ENCODE measurements at regions not wholly inside any gene's neighbourhood (a gene's known extent, or its start where the extent isn't known, plus 50 kb on each side); places are given as distances from the start of the nearest gene placed in this dataset.
"Not testable (repeated sequence)": the region's sequence is repeated elsewhere in the genome, so short reads cannot be mapped to it uniquely, and the experiment has no call there.

DNA sequence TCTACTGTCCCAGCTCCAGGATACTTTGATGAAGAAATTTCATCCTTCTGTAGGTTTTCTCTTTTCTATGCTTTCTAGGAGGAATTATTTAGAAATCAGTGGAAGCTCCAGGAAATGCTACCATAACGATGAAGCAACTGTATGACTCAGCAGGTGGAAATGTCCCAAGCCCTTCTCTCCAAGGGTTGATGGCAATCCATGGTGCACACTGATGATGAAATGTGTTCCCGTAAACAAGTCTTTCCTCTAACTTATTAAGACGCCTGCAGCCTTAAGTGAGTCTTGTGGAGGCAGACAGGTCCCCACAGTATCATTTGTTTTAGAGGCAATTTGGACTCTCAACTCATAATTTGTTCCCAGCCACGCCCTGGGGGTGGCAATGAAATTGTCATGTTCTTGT is 777.6 kb upstream of the SOX11 start:
- no peaks in the 10 kb centered on the region for H3K9me3 ChIP-seq (ENCODE audit: control insufficient read depth in 2 of 2, insufficient read depth in 1 of 2, low read length in 1 of 2)
- no peak overlapping the region for H3K27ac ChIP-seq (ENCODE audit: low read depth in 1 of 2, low read length in 1 of 2)
- no peaks in the 10 kb centered on the region for H3K36me3 ChIP-seq (ENCODE audit: control insufficient read depth in 2 of 2, insufficient read depth in 2 of 2, low read length in 1 of 2)
- 90% methylated on average over 4 of the region's 4 CpGs for WGBS
- H3K4me1 ChIP-seq (ENCODE audit: control insufficient read depth in 2 of 2, insufficient read depth in 2 of 2, low read length in 2 of 2) = no peaks in the 10 kb centered on the region
- no peaks in the 10 kb centered on the region for H3K27me3 ChIP-seq (ENCODE audit: control insufficient read depth in 2 of 2, insufficient read depth in 1 of 2, low read length in 1 of 2)
- H3K4me3 ChIP-seq (ENCODE audit: low read length in 2 of 2) = no peak overlapping the region
- DNase-seq (ENCODE audit: low read depth in 6 of 9, low spot score in 9 of 9) = no peak

DNA sequence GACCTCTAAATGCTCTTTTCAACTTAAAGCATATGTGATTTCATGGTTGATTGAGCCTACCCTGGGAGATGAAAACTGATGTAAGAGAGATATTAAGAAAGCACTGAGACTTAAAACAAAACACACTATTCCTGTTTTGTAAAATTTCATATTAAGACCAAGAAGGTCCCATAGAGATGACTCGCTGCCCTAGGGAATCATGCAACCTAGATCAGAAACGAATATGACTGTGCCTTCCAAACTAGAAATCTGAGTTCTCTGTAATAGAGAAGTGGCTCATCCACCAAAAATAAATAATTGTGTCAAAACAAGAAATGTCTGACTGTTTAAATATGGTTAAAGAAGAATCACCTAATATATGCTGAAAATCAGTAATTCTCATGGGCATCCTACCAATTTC is 776.8 kb upstream of the SOX11 start:
- WGBS = 83% methylated on average over 2 of the region's 2 CpGs
- no peak for DNase-seq (ENCODE audit: low read depth in 6 of 9, low spot score in 9 of 9)
- Histone ChIP-seq H3K36me3 (ENCODE audit: control insufficient read depth in 2 of 2, insufficient read depth in 2 of 2, low read length in 1 of 2) (no peaks in the 10 kb centered on the region), H3K27ac (ENCODE audit: low read depth in 1 of 2, low read length in 1 of 2) (no peak overlapping the region), H3K9me3 (ENCODE audit: control insufficient read depth in 2 of 2, insufficient read depth in 1 of 2, low read length in 1 of 2) (no peaks in the 10 kb centered on the region), H3K4me1 (ENCODE audit: control insufficient read depth in 2 of 2, insufficient read depth in 2 of 2, low read length in 2 of 2) (no peaks in the 10 kb centered on the region), H3K27me3 (ENCODE audit: control insufficient read depth in 2 of 2, insufficient read depth in 1 of 2, low read length in 1 of 2) (no peaks in the 10 kb centered on the region), H3K4me3 (ENCODE audit: low read length in 2 of 2) (no peak overlapping the region)

DNA sequence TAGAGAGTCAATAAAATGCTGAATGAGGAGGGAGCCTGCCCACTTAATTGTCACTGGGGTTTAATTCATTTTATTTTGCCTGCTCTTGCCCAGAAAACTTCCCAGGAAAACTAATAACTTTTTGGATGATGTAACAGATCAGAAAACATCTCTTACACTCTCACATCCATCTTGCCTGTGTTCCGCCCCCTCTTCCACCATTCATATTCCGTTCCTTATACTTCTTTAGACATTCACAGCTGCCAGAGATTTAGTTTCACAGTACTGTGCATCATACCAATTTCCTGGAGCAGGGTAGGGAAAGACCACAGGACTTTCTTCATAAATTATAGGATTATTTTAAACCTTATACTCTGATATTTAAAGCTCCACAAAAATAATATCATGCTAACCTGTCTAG is 776.1 kb upstream of the SOX11 start:
- no peaks in the 10 kb centered on the region for H3K4me1 ChIP-seq (ENCODE audit: control insufficient read depth in 2 of 2, insufficient read depth in 2 of 2, low read length in 2 of 2)
- WGBS = 50% methylated on average over 2 of the region's 2 CpGs
- no peaks in the 10 kb centered on the region for H3K36me3 ChIP-seq (ENCODE audit: control insufficient read depth in 2 of 2, insufficient read depth in 2 of 2, low read length in 1 of 2)
- H3K27ac ChIP-seq (ENCODE audit: low read depth in 1 of 2, low read length in 1 of 2) = no peak overlapping the region
- H3K9me3 ChIP-seq (ENCODE audit: control insufficient read depth in 2 of 2, insufficient read depth in 1 of 2, low read length in 1 of 2) = no peaks in the 10 kb centered on the region
- no peaks in the 10 kb centered on the region for H3K27me3 ChIP-seq (ENCODE audit: control insufficient read depth in 2 of 2, insufficient read depth in 1 of 2, low read length in 1 of 2)
- no peak overlapping the region for H3K4me3 ChIP-seq (ENCODE audit: low read length in 2 of 2)
- no peak for DNase-seq (ENCODE audit: low read depth in 6 of 9, low spot score in 9 of 9)

DNA sequence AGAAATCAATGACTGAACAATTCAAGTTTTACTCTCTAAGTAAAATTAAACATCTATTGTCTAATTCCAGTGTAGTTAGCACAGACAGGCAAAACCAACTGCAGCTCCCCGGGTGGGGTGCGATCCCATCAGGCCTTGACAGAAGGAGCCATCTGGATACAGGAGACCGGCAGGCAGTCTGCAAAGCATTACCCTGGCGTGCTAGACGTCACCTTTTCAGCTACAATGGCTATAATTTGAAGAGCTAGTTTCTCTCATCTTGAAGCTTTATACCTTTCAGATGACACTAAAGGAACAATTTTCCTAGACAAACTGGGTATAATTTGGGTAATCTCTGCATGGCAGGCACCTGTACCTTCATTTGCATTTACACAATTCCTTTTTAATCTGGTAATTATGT is 761.5 kb upstream of the SOX11 start:
- Histone ChIP-seq H3K27me3 (ENCODE audit: control insufficient read depth in 2 of 2, insufficient read depth in 1 of 2, low read length in 1 of 2) (no peaks in the 10 kb centered on the region), H3K36me3 (ENCODE audit: control insufficient read depth in 2 of 2, insufficient read depth in 2 of 2, low read length in 1 of 2) (no peaks in the 10 kb centered on the region), H3K9me3 (ENCODE audit: control insufficient read depth in 2 of 2, insufficient read depth in 1 of 2, low read length in 1 of 2) (peaks cover 0 to 2% of the 10 kb centered on the region in 2 donors), H3K27ac (ENCODE audit: low read depth in 1 of 2, low read length in 1 of 2) (no peak overlapping the region), H3K4me1 (ENCODE audit: control insufficient read depth in 2 of 2, insufficient read depth in 2 of 2, low read length in 2 of 2) (no peaks in the 10 kb centered on the region), H3K4me3 (ENCODE audit: low read length in 2 of 2) (no peak overlapping the region)
- DNase-seq (ENCODE audit: low read depth in 6 of 9, low spot score in 9 of 9) = no peak
- WGBS = 89% methylated on average over 5 of the region's 5 CpGs

DNA sequence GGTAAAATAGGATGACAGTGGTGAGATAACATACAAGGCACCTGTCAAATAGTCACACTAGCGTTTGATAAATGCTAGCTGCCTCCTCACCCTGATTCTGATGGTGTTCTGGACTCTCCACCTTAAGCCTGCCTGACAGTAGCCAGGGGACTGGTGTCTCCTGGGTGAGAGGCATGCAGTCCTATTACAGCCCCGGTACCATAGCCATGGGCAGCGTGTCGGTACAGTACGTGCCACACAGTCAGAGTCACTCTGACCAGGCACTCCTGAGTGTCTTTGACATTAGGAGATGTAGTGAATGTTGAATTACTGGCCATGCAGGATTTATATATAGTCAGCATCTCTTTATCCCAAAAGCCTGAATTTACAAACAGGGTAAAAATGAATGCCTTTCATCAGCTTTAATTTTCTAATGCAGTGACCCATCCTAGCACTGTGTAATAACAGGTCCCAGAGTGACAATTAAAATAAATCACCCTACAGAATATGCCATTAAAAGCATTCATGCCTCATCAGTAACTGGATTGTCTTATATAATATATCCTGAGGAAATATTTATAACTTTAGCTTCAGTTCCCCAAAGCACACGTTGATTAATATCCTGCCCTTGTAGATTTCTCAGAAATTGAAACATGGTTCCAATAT is 760.3 kb upstream of the SOX11 start:
- Histone ChIP-seq H3K27me3 (ENCODE audit: control insufficient read depth in 2 of 2, insufficient read depth in 1 of 2, low read length in 1 of 2) (no peaks in the 10 kb centered on the region), H3K4me1 (ENCODE audit: control insufficient read depth in 2 of 2, insufficient read depth in 2 of 2, low read length in 2 of 2) (no peaks in the 10 kb centered on the region), H3K9me3 (ENCODE audit: control insufficient read depth in 2 of 2, insufficient read depth in 1 of 2, low read length in 1 of 2) (peaks cover 0 to 2% of the 10 kb centered on the region in 2 donors), H3K27ac (ENCODE audit: low read depth in 1 of 2, low read length in 1 of 2) (no peak overlapping the region), H3K36me3 (ENCODE audit: control insufficient read depth in 2 of 2, insufficient read depth in 2 of 2, low read length in 1 of 2) (no peaks in the 10 kb centered on the region), H3K4me3 (ENCODE audit: low read length in 2 of 2) (no peak overlapping the region)
- 92% methylated on average over 6 of the region's 6 CpGs for WGBS
- DNase-seq (ENCODE audit: low read depth in 6 of 9, low spot score in 9 of 9) = no peak

DNA sequence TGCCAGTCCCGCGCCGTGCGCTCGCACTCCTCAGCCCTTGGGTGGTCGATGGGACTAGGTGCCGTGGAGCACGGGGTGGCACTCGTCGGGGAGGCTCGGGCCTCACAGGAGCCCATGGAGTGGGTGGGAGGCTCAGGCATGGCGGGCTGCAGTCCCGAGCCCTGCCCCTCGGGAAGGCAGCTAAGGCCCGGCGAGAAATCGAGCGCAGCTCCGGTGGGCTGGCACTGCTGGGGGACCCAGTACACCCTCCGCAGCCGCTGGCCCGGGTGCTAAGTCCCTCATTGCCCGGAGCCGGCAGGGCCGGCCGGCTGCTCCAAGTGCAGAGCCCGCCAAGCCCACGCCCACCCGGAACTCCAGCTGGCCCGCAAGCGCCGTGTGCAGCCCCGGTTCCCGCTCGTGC is 756.9 kb upstream of the SOX11 start:
- WGBS = 96% methylated on average over 35 of the region's 35 CpGs
- H3K27ac ChIP-seq (ENCODE audit: low read depth in 1 of 2, low read length in 1 of 2); H3K27me3 ChIP-seq (ENCODE audit: control insufficient read depth in 2 of 2, insufficient read depth in 1 of 2, low read length in 1 of 2); H3K36me3 ChIP-seq (ENCODE audit: control insufficient read depth in 2 of 2, insufficient read depth in 2 of 2, low read length in 1 of 2); H3K9me3 ChIP-seq (ENCODE audit: control insufficient read depth in 2 of 2, insufficient read depth in 1 of 2, low read length in 1 of 2); DNase-seq (ENCODE audit: low read depth in 6 of 9, low spot score in 9 of 9); H3K4me3 ChIP-seq (ENCODE audit: low read length in 2 of 2); H3K4me1 ChIP-seq (ENCODE audit: control insufficient read depth in 2 of 2, insufficient read depth in 2 of 2, low read length in 2 of 2): not testable (repeated sequence)

DNA sequence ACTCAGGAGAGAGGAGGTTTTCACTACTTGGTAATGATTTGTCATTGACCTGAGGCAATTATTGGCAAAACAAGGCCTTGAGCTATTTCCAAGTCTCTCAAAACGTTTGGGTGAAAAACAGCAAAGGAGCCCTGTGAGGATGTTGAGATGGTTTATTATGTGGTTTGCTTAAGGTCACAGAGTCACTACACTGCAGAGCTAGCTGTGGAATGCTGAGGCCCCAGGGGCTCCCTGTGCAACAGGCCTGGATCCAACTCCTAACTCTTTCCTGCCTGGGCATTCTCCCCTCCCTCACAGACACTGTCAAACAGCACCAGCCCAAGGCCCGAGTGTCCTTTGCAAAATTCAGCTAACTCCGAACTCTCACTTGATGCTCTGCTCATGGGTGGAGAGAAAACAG is 754.6 kb upstream of the SOX11 start:
- Histone ChIP-seq H3K27me3 (ENCODE audit: control insufficient read depth in 2 of 2, insufficient read depth in 1 of 2, low read length in 1 of 2) (no peaks in the 10 kb centered on the region), H3K9me3 (ENCODE audit: control insufficient read depth in 2 of 2, insufficient read depth in 1 of 2, low read length in 1 of 2) (peaks cover 0 to 14% of the 10 kb centered on the region in 2 donors), H3K27ac (ENCODE audit: low read depth in 1 of 2, low read length in 1 of 2) (no peak overlapping the region), H3K4me3 (ENCODE audit: low read length in 2 of 2) (no peak overlapping the region), H3K4me1 (ENCODE audit: control insufficient read depth in 2 of 2, insufficient read depth in 2 of 2, low read length in 2 of 2) (no peaks in the 10 kb centered on the region), H3K36me3 (ENCODE audit: control insufficient read depth in 2 of 2, insufficient read depth in 2 of 2, low read length in 1 of 2) (no peaks in the 10 kb centered on the region)
- WGBS = 52% methylated on average over 3 of the region's 3 CpGs
- DNase-seq (ENCODE audit: low read depth in 6 of 9, low spot score in 9 of 9) = no peak

DNA sequence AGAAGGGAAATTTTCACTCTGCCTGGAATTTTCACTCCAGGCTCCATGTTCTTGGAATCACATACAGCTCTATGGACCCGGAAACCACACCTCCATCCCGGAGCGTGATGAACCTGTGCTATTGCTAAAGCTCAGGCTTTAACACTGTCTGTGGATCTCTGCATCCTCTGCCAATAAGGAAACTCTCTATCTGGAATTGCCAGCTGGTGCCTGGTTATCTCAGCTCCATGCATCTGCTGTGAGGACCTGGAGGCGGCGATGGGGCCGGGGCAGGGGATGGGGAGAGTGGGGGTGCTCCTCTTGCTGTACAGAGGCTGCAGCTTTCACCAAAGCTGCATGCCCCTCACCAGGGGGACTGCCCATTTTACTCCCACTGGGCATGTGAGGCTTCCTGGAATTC is 754.0 kb upstream of the SOX11 start:
- H3K27ac ChIP-seq (ENCODE audit: low read depth in 1 of 2, low read length in 1 of 2) = no peak overlapping the region
- no peaks in the 10 kb centered on the region for H3K27me3 ChIP-seq (ENCODE audit: control insufficient read depth in 2 of 2, insufficient read depth in 1 of 2, low read length in 1 of 2)
- WGBS = 89% methylated on average over 6 of the region's 6 CpGs
- no peaks in the 10 kb centered on the region for H3K36me3 ChIP-seq (ENCODE audit: control insufficient read depth in 2 of 2, insufficient read depth in 2 of 2, low read length in 1 of 2)
- no peak overlapping the region for H3K4me3 ChIP-seq (ENCODE audit: low read length in 2 of 2)
- peaks cover 0 to 14% of the 10 kb centered on the region in 2 donors for H3K9me3 ChIP-seq (ENCODE audit: control insufficient read depth in 2 of 2, insufficient read depth in 1 of 2, low read length in 1 of 2)
- DNase-seq (ENCODE audit: low read depth in 6 of 9, low spot score in 9 of 9) = no peak
- no peaks in the 10 kb centered on the region for H3K4me1 ChIP-seq (ENCODE audit: control insufficient read depth in 2 of 2, insufficient read depth in 2 of 2, low read length in 2 of 2)

DNA sequence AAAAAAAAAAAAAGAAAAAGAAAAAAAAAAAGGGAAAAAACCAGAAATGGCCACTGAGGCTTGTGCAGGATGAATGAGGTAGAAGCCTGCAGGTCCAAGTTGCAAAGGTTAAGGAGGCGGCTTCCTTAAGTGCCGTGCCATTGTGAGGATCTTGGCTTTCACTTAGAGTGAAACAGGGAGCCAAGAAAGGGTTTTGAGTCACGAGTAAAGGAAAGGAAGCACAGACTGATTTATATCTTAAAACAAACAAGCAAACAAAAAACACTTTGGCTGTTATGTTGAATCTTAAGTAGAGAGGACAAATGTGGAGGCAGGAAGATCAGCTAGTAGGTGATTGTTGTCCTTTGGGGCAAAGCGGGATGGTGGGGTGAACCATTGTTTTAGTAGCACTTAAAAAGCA is 749.7 kb upstream of the SOX11 start:
- Histone ChIP-seq H3K4me1 (ENCODE audit: control insufficient read depth in 2 of 2, insufficient read depth in 2 of 2, low read length in 2 of 2) (no peaks in the 10 kb centered on the region), H3K27ac (ENCODE audit: low read depth in 1 of 2, low read length in 1 of 2) (no peak overlapping the region), H3K27me3 (ENCODE audit: control insufficient read depth in 2 of 2, insufficient read depth in 1 of 2, low read length in 1 of 2) (no peaks in the 10 kb centered on the region), H3K36me3 (ENCODE audit: control insufficient read depth in 2 of 2, insufficient read depth in 2 of 2, low read length in 1 of 2) (no peaks in the 10 kb centered on the region), H3K4me3 (ENCODE audit: low read length in 2 of 2) (no peak overlapping the region), H3K9me3 (ENCODE audit: control insufficient read depth in 2 of 2, insufficient read depth in 1 of 2, low read length in 1 of 2) (peaks cover 0 to 14% of the 10 kb centered on the region in 2 donors)
- 58% methylated on average over 4 of the region's 4 CpGs for WGBS
- DNase-seq (ENCODE audit: low read depth in 6 of 9, low spot score in 9 of 9) = no peak

DNA sequence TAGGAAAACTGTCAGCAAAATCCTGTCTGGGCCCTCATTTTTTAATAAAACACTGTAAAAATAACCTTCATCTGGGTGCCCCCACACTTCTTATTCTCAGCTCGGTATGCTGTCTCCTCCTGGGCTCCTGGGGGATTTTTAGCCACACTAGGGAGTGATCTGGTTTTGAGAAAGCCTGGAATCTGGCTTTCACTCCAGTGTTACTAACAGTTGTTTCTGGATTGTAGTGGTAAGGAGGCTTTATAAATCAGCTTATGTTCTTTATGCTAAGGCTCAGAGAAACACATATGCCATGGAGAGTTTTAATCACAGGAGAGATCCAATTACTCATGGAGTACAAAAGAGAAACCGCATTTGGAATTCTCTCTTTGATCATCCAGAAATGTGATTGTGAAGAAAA is 744.3 kb upstream of the SOX11 start:
- Histone ChIP-seq H3K27ac (ENCODE audit: low read depth in 1 of 2, low read length in 1 of 2) (no peak overlapping the region), H3K9me3 (ENCODE audit: control insufficient read depth in 2 of 2, insufficient read depth in 1 of 2, low read length in 1 of 2) (no peaks in the 10 kb centered on the region), H3K4me3 (ENCODE audit: low read length in 2 of 2) (no peak overlapping the region), H3K27me3 (ENCODE audit: control insufficient read depth in 2 of 2, insufficient read depth in 1 of 2, low read length in 1 of 2) (no peaks in the 10 kb centered on the region), H3K4me1 (ENCODE audit: control insufficient read depth in 2 of 2, insufficient read depth in 2 of 2, low read length in 2 of 2) (no peaks in the 10 kb centered on the region), H3K36me3 (ENCODE audit: control insufficient read depth in 2 of 2, insufficient read depth in 2 of 2, low read length in 1 of 2) (no peaks in the 10 kb centered on the region)
- no peak for DNase-seq (ENCODE audit: low read depth in 6 of 9, low spot score in 9 of 9)
- WGBS = 77% methylated on average over 2 of the region's 2 CpGs
